GM20000 (cell line): ENCODE measurements at regions not wholly inside any gene's neighbourhood (a gene's known extent, or its start where the extent isn't known, plus 50 kb on each side); places are given as distances from the start of the nearest gene placed in this dataset.

Source experiments
- DNase-seq: peaks from one replicate; pipeline ENCODE4 v3.0.0; 2012; ENCODE audit warnings: low spot score
- CTCF ChIP-seq: IDR thresholded peaks from 2 replicates; pipeline ENCODE4 v1.5.1; 2012; ENCODE audit warnings: mild to moderate bottlenecking, control low read depth; ENCODE audit errors: extremely low read depth, missing control alignments

- no peak for DNase-seq
- no peak for TF ChIP-seq CTCF
Observed at GRCh38 chr12:126182619-126183236, 1117.5 kb downstream of the AACS start.

- no peak for TF ChIP-seq CTCF
- DNase-seq = no peak
Observed at GRCh38 chr12:126185025-126185424, 1119.8 kb downstream of the AACS start.

GRCh38 chr12:126189856-126190255 is 1124.6 kb downstream of the AACS start:
- no peak for TF ChIP-seq CTCF
- no peak for DNase-seq

GRCh38 chr12:126191031-126191891 is 1126.0 kb downstream of the AACS start:
- TF ChIP-seq CTCF = no peak
- no peak for DNase-seq

GRCh38 chr12:126191949-126192348 is 1126.7 kb downstream of the AACS start:
- no peak for TF ChIP-seq CTCF
- DNase-seq = no peak

- no peak for TF ChIP-seq CTCF
- DNase-seq = no peak
Observed at GRCh38 chr12:126193190-126193589, 1128.0 kb downstream of the AACS start.

- TF ChIP-seq CTCF = no peak
- DNase-seq = no peak
Observed at GRCh38 chr12:126196263-126196662, 1131.0 kb downstream of the AACS start.
